GM12878 (cell line): ENCODE measurements at regions not wholly inside any gene's neighbourhood (a gene's known extent, or its start where the extent isn't known, plus 50 kb on each side); places are given as distances from the start of the nearest gene placed in this dataset.

Source experiments
- ATAC-seq: fragments of 200-7000 bp; cut with Tn5 transposase; 3 replicates; pipeline ENCODE4 v1.9.1; 2020; ENCODE audit warnings: mild to moderate bottlenecking, moderate library complexity
- BruUV-seq: library from RNA; stranded (reverse); fragments of 400-500 nt; replicated peaks from 2 replicates; lab custom pipeline; 2021; lab: Mats Ljungman, UMichigan
- CTCF ChIA-PET: fragments of 300-600 bp; sonication (Branson Sonifier 250); formaldehyde crosslinking; extraction: SDS; loops from one replicate; lab custom pipeline; 2021; ENCODE audit warnings: inconsistent platforms; lab: Yijun Ruan, JAX
- POLR2A ChIA-PET: fragments of 350-600 bp; formaldehyde crosslinking; extraction: SDS; loops from one replicate; lab custom pipeline; 2021; ENCODE audit warnings: inconsistent platforms; lab: Charles Lee
- RAD21 ChIA-PET: fragments of 300-600 bp; sonication (Branson Sonifier 250); formaldehyde crosslinking; loops from one replicate; lab custom pipeline; 2023; ENCODE audit warnings: antibody characterized with exemption; ENCODE audit not compliant: unreplicated experiment; lab: Charles Lee
- SMC1A ChIA-PET: fragments of 300-600 bp; sonication (Branson Sonifier 250); formaldehyde crosslinking; loops from one replicate; lab custom pipeline; 2023; ENCODE audit not compliant: unreplicated experiment, uncharacterized antibody; lab: Charles Lee
- DNase-seq: peaks from one replicate; pipeline ENCODE4 v3.0.0-alpha.2; 2011; ENCODE audit warnings: low read depth, low spot score
- FAIRE-seq: peaks from 3 replicates; lab custom pipeline; 2011; peaks lifted over from hg19 to GRCh38; lab: Jason Lieb, UNC
- H2AFZ ChIP-seq: 2 replicates; pipeline ENCODE4 v1.6.0; 2011; ENCODE audit warnings: low read depth, low read length, control low read depth; ENCODE audit not compliant: control insufficient read depth
- H3K27ac ChIP-seq: 2 replicates; pipeline ENCODE4 v1.5.1; 2011; ENCODE audit warnings: control low read depth; ENCODE audit not compliant: control insufficient read depth, insufficient read depth
- H3K27me3 ChIP-seq, 2 experiments: replicated peaks in 1 of 2; 2 replicates each; pipeline versions ENCODE4 v1.6.0 to v1.6.1; 2011; ENCODE audit warnings: low read length in 1 of 2; ENCODE audit not compliant: control insufficient read depth in 2 of 2, insufficient read depth in 2 of 2
- H3K36me3 ChIP-seq, 2 experiments: 2 replicates each; pipeline ENCODE4 v1.5.1; 2011; ENCODE audit warnings: low read length in 1 of 2; ENCODE audit not compliant: control insufficient read depth in 2 of 2, insufficient read depth in 2 of 2
- H3K4me1 ChIP-seq: 2 replicates; pipeline ENCODE4 v1.6.1; 2011; ENCODE audit warnings: mild to moderate bottlenecking, low read length, moderate library complexity, mixed read lengths; ENCODE audit not compliant: control insufficient read depth, insufficient read depth
- H3K4me2 ChIP-seq: 2 replicates; pipeline ENCODE4 v1.6.0; 2011; ENCODE audit warnings: control low read depth; ENCODE audit not compliant: control insufficient read depth, insufficient read depth
- H3K4me3 ChIP-seq: fragments of 200-600 bp; sonication (generic); 2 replicates; pipeline ENCODE4 v1.5.1; 2016
- H3K79me2 ChIP-seq: 2 replicates; pipeline ENCODE4 v1.6.0; 2011; ENCODE audit warnings: low read length; ENCODE audit not compliant: control insufficient read depth, insufficient read depth
- H3K9ac ChIP-seq: 2 replicates; pipeline ENCODE4 v1.8.0; 2011; ENCODE audit warnings: low read length, control low read depth, mixed read lengths; ENCODE audit not compliant: control insufficient read depth, insufficient read depth
- H3K9me3 ChIP-seq: replicated peaks from 3 replicates; pipeline ENCODE4 v1.5.1; 2011; ENCODE audit warnings: mild to moderate bottlenecking, low read length; ENCODE audit not compliant: control insufficient read depth, insufficient read depth
- H4K20me1 ChIP-seq: 2 replicates; pipeline ENCODE4 v1.6.0; 2011; ENCODE audit not compliant: control insufficient read depth, insufficient read depth
- EGR1 ChIP-seq, 2 experiments: IDR thresholded peaks; 1 replicate in 1 of 2; 2 replicates in 1 of 2; pipeline ENCODE4 v1.6.1; 2011 to 2012; ENCODE audit warnings: low read depth in 2 of 2, low read length in 2 of 2, borderline replicate concordance in 1 of 2, mild to moderate bottlenecking in 1 of 2, moderate library complexity in 1 of 2
- ESRRA ChIP-seq: IDR thresholded peaks from 2 replicates; pipeline ENCODE4 v1.6.1; 2012; ENCODE audit warnings: mild to moderate bottlenecking, low read length, improper control_type of control experiment
- KDM1A ChIP-seq: fragments of 200-600 bp; sonication (generic); IDR thresholded peaks from 2 replicates; pipeline ENCODE4 v1.6.1; 2016; ENCODE audit warnings: borderline replicate concordance
- NFYB ChIP-seq: IDR thresholded peaks from 2 replicates; pipeline ENCODE4 v1.6.1; 2011; ENCODE audit warnings: low read depth, mild to moderate bottlenecking, low read length, improper control_type of control experiment, moderate library complexity; ENCODE audit not compliant: insufficient read depth
- RUNX3 ChIP-seq: IDR thresholded peaks from 2 replicates; pipeline ENCODE4 v1.6.1; 2012; ENCODE audit warnings: low read length, inconsistent platforms
- YY1 ChIP-seq: IDR thresholded peaks from 2 replicates; pipeline ENCODE4 v1.6.1; 2011; ENCODE audit warnings: low read depth, mild to moderate bottlenecking, low read length
- WGBS: methylation state at CpG from one replicate; pipeline ENCODE4 v1.1.6; 2016; ENCODE audit warnings: low lambda C conversion rate; ENCODE audit not compliant: insufficient replicate concordance, insufficient coverage; ENCODE audit errors: missing lambda C conversion rate; 5-methylcytosine and 5-hydroxymethylcytosine counted together
- in situ Hi-C: fragments of 300-500 bp; cut with MboI; formaldehyde crosslinking; loops from 9 replicates; pipeline ENCODE4 v1.14.3; 2018; ENCODE audit warnings: mixed read lengths
- intact Hi-C: fragments of 100-400 bp; cut with micrococcal nuclease; formaldehyde crosslinking; loops from one replicate; pipeline ENCODE4 v1.14.2; 2022; ENCODE audit not compliant: unreplicated experiment
- TF ChIP-seq, protein P1 (sequence below): fragments of 450-650 bp; IDR thresholded peaks from 2 replicates; pipeline ENCODE4 v1.6.1; 2017; ENCODE audit warnings: low read depth, mild to moderate bottlenecking, moderate library complexity
- TF ChIP-seq, protein P2 (sequence below): IDR thresholded peaks from 2 replicates; pipeline ENCODE4 v1.6.1; 2011; ENCODE audit warnings: borderline replicate concordance, low read depth, mild to moderate bottlenecking, moderate library complexity, mixed read lengths, low read length; ENCODE audit not compliant: insufficient read depth; ENCODE audit errors: extremely low read length
- TF ChIP-seq, protein P3 (sequence below): fragments of 450-650 bp; conservative IDR thresholded peaks from 2 replicates; pipeline ENCODE4 v1.6.1; 2017; ENCODE audit warnings: mild to moderate bottlenecking, moderate library complexity

DNA sequence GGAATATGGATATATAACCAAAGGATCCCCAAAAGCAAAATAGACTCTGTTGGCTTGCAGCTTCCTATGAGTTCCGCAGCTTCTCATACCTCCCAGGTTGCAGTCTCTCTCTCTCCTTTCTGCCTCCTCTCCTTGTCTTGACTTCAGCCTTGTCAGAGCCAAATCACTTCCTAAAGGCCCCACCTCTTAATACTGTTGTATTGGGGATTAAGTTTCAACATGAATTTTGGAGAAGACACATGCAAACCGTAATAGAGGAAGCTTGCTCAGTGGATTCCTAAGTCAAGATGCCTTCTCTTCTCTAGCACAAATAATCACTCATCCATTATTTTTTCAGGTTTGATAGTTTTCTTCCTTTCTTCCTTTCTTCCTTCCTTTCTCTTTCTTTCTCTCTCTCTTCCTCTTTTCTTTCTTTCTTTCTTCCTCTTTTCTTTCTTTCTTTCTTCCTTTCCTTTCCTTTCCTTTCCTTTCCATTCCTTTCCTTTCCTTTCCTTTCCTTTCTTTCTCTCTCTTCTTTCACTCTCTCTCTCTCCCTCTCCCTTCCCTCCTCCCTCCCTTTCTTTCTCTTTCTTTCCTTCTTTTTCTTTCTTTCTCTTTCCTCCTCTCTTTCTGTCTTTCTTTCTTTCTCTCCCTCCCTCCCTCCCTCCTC lies 411.3 kb upstream of the TPM1 start:
- ChIA-PET POLR2A (no interaction called here), CTCF (interaction anchor here (0.8 kb wide), 1 partner anchor 9 kb away, joined by 3 read pairs; no protein-coding TSS in a partner anchor), RAD21 (no interaction called here), SMC1A (no interaction called here)
- Histone ChIP-seq H3K9me3 (no peaks in the 10 kb centered on the region), H3K79me2 (no peaks in the 10 kb centered on the region), H3K27ac (no peak overlapping the region), H3K36me3 (no peaks in the 10 kb centered on the region), H3K27me3 (no peaks in the 10 kb centered on the region; a peak in 3 of 4 replicates), H2AFZ (no peak overlapping the region), H4K20me1 (no peaks in the 10 kb centered on the region), H3K4me1 (no peaks in the 10 kb centered on the region), H3K4me3 (no peak overlapping the region), H3K4me2 (no peak overlapping the region), H3K9ac (no peak overlapping the region)
- WGBS: 43% methylated on average over 2 of the region's 2 CpGs
- DNase-seq (no peak), FAIRE-seq (no peak), ATAC-seq (no peak)
- TF ChIP-seq, protein P1, sequence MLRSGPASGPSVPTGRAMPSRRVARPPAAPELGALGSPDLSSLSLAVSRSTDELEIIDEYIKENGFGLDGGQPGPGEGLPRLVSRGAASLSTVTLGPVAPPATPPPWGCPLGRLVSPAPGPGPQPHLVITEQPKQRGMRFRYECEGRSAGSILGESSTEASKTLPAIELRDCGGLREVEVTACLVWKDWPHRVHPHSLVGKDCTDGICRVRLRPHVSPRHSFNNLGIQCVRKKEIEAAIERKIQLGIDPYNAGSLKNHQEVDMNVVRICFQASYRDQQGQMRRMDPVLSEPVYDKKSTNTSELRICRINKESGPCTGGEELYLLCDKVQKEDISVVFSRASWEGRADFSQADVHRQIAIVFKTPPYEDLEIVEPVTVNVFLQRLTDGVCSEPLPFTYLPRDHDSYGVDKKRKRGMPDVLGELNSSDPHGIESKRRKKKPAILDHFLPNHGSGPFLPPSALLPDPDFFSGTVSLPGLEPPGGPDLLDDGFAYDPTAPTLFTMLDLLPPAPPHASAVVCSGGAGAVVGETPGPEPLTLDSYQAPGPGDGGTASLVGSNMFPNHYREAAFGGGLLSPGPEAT: no peak
- no peak for TF ChIP-seq NFYB
- no peak for TF ChIP-seq YY1
- no peak for TF ChIP-seq EGR1 (IDR thresholded peaks at IDR 0.05; ENCODE audit: borderline replicate concordance in 1 of 2, low read depth in 2 of 2, low read length in 2 of 2)
- TF ChIP-seq KDM1A: no peak
- TF ChIP-seq ESRRA: no peak
- TF ChIP-seq RUNX3: no peak
- TF ChIP-seq, protein P2, sequence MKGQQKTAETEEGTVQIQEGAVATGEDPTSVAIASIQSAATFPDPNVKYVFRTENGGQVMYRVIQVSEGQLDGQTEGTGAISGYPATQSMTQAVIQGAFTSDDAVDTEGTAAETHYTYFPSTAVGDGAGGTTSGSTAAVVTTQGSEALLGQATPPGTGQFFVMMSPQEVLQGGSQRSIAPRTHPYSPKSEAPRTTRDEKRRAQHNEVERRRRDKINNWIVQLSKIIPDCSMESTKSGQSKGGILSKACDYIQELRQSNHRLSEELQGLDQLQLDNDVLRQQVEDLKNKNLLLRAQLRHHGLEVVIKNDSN: no peak
- TF ChIP-seq, protein P3, sequence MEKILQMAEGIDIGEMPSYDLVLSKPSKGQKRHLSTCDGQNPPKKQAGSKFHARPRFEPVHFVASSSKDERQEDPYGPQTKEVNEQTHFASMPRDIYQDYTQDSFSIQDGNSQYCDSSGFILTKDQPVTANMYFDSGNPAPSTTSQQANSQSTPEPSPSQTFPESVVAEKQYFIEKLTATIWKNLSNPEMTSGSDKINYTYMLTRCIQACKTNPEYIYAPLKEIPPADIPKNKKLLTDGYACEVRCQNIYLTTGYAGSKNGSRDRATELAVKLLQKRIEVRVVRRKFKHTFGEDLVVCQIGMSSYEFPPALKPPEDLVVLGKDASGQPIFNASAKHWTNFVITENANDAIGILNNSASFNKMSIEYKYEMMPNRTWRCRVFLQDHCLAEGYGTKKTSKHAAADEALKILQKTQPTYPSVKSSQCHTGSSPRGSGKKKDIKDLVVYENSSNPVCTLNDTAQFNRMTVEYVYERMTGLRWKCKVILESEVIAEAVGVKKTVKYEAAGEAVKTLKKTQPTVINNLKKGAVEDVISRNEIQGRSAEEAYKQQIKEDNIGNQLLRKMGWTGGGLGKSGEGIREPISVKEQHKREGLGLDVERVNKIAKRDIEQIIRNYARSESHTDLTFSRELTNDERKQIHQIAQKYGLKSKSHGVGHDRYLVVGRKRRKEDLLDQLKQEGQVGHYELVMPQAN: no peak
- intact Hi-C loops (no loop called here), in situ Hi-C loops (no loop called here)
- BruUV-seq: no TSS peak
